GM12878 (cell line): ENCODE measurements at regions not wholly inside any gene's neighbourhood (a gene's known extent, or its start where the extent isn't known, plus 50 kb on each side); places are given as distances from the start of the nearest gene placed in this dataset.

Experiments used
- ATAC-seq: fragments of 200-7000 bp; cut with Tn5 transposase; 3 replicates; pipeline ENCODE4 v1.9.1; 2020; ENCODE audit warnings: mild to moderate bottlenecking, moderate library complexity
- BruUV-seq: library from RNA; stranded (reverse); fragments of 400-500 nt; replicated peaks from 2 replicates; lab custom pipeline; 2021; lab: Mats Ljungman, UMichigan
- CTCF ChIA-PET: fragments of 300-600 bp; sonication (Branson Sonifier 250); formaldehyde crosslinking; extraction: SDS; loops from one replicate; lab custom pipeline; 2021; ENCODE audit warnings: inconsistent platforms; lab: Yijun Ruan, JAX
- POLR2A ChIA-PET: fragments of 350-600 bp; formaldehyde crosslinking; extraction: SDS; loops from one replicate; lab custom pipeline; 2021; ENCODE audit warnings: inconsistent platforms; lab: Charles Lee
- RAD21 ChIA-PET: fragments of 300-600 bp; sonication (Branson Sonifier 250); formaldehyde crosslinking; loops from one replicate; lab custom pipeline; 2023; ENCODE audit warnings: antibody characterized with exemption; ENCODE audit not compliant: unreplicated experiment; lab: Charles Lee
- SMC1A ChIA-PET: fragments of 300-600 bp; sonication (Branson Sonifier 250); formaldehyde crosslinking; loops from one replicate; lab custom pipeline; 2023; ENCODE audit not compliant: unreplicated experiment, uncharacterized antibody; lab: Charles Lee
- DNase-seq: peaks from one replicate; pipeline ENCODE4 v3.0.0-alpha.2; 2011; ENCODE audit warnings: low read depth, low spot score
- FAIRE-seq: peaks from 3 replicates; lab custom pipeline; 2011; peaks lifted over from hg19 to GRCh38; lab: Jason Lieb, UNC
- H2AFZ ChIP-seq: 2 replicates; pipeline ENCODE4 v1.6.0; 2011; ENCODE audit warnings: low read depth, low read length, control low read depth; ENCODE audit not compliant: control insufficient read depth
- H3K27ac ChIP-seq: 2 replicates; pipeline ENCODE4 v1.5.1; 2011; ENCODE audit warnings: control low read depth; ENCODE audit not compliant: control insufficient read depth, insufficient read depth
- H3K27me3 ChIP-seq, 2 experiments: replicated peaks in 1 of 2; 2 replicates each; pipeline versions ENCODE4 v1.6.0 to v1.6.1; 2011; ENCODE audit warnings: low read length in 1 of 2; ENCODE audit not compliant: control insufficient read depth in 2 of 2, insufficient read depth in 2 of 2
- H3K36me3 ChIP-seq, 2 experiments: 2 replicates each; pipeline ENCODE4 v1.5.1; 2011; ENCODE audit warnings: low read length in 1 of 2; ENCODE audit not compliant: control insufficient read depth in 2 of 2, insufficient read depth in 2 of 2
- H3K4me1 ChIP-seq: 2 replicates; pipeline ENCODE4 v1.6.1; 2011; ENCODE audit warnings: mild to moderate bottlenecking, low read length, moderate library complexity, mixed read lengths; ENCODE audit not compliant: control insufficient read depth, insufficient read depth
- H3K4me2 ChIP-seq: 2 replicates; pipeline ENCODE4 v1.6.0; 2011; ENCODE audit warnings: control low read depth; ENCODE audit not compliant: control insufficient read depth, insufficient read depth
- H3K4me3 ChIP-seq: fragments of 200-600 bp; sonication (generic); 2 replicates; pipeline ENCODE4 v1.5.1; 2016
- H3K79me2 ChIP-seq: 2 replicates; pipeline ENCODE4 v1.6.0; 2011; ENCODE audit warnings: low read length; ENCODE audit not compliant: control insufficient read depth, insufficient read depth
- H3K9ac ChIP-seq: 2 replicates; pipeline ENCODE4 v1.8.0; 2011; ENCODE audit warnings: low read length, control low read depth, mixed read lengths; ENCODE audit not compliant: control insufficient read depth, insufficient read depth
- H3K9me3 ChIP-seq: replicated peaks from 3 replicates; pipeline ENCODE4 v1.5.1; 2011; ENCODE audit warnings: mild to moderate bottlenecking, low read length; ENCODE audit not compliant: control insufficient read depth, insufficient read depth
- H4K20me1 ChIP-seq: 2 replicates; pipeline ENCODE4 v1.6.0; 2011; ENCODE audit not compliant: control insufficient read depth, insufficient read depth
- BHLHE40 ChIP-seq, 2 experiments: fragments of 450-650 bp in 1 of 2; IDR thresholded peaks; 2 replicates each; pipeline ENCODE4 v1.6.1; 2011 to 2017; ENCODE audit warnings: low read depth in 2 of 2, borderline replicate concordance in 1 of 2, improper control_type of control experiment in 1 of 2, low read length in 1 of 2, mild to moderate bottlenecking in 1 of 2
- CBX3 ChIP-seq: fragments of 200-600 bp; sonication (generic); IDR thresholded peaks from 2 replicates; pipeline ENCODE4 v1.6.1; 2016; ENCODE audit warnings: low read depth, borderline replicate concordance
- HCFC1 ChIP-seq: fragments of 150-350 bp; IDR thresholded peaks from 2 replicates; pipeline ENCODE4 v1.6.1; 2014; ENCODE audit warnings: low read length
- MEF2B ChIP-seq: fragments of 450-650 bp; IDR thresholded peaks from 2 replicates; pipeline ENCODE4 v1.6.1; 2018; ENCODE audit warnings: mild to moderate bottlenecking, moderate library complexity; ENCODE audit not compliant: partially characterized antibody, poor library complexity, severe bottlenecking
- MXI1 ChIP-seq: fragments of 150-350 bp; IDR thresholded peaks from 2 replicates; pipeline ENCODE4 v1.6.1; 2011; ENCODE audit warnings: low read depth, mild to moderate bottlenecking, inconsistent platforms, low read length, improper control_type of control experiment
- NR2C1 ChIP-seq: fragments of 450-650 bp; IDR thresholded peaks from 2 replicates; pipeline ENCODE4 v1.6.1; 2017; ENCODE audit warnings: antibody characterized with exemption, mild to moderate bottlenecking, moderate library complexity
- NRF1 ChIP-seq: conservative IDR thresholded peaks from 2 replicates; pipeline ENCODE4 v1.6.1; 2011; ENCODE audit warnings: mild to moderate bottlenecking, low read depth, low read length, improper control_type of control experiment
- PAX5 ChIP-seq: IDR thresholded peaks from 2 replicates; pipeline ENCODE4 v1.6.1; 2011; ENCODE audit warnings: low read depth, low read length, borderline replicate concordance
- POU2F2 ChIP-seq: IDR thresholded peaks from 3 replicates; pipeline ENCODE4 v1.6.1; 2011; ENCODE audit warnings: low read depth, mild to moderate bottlenecking, low read length, borderline replicate concordance
- RAD51 ChIP-seq: fragments of 450-650 bp; IDR thresholded peaks from 2 replicates; pipeline ENCODE4 v1.6.1; 2016; ENCODE audit warnings: moderate library complexity, mild to moderate bottlenecking, inconsistent platforms
- RFX5 ChIP-seq: IDR thresholded peaks from 2 replicates; pipeline ENCODE4 v1.6.1; 2011; ENCODE audit warnings: low read depth, low read length, improper control_type of control experiment
- SPI1 ChIP-seq: IDR thresholded peaks from 2 replicates; pipeline ENCODE4 v1.6.1; 2011; ENCODE audit warnings: low read depth, mild to moderate bottlenecking, low read length, moderate library complexity, borderline replicate concordance; ENCODE audit not compliant: insufficient read depth
- STAT3 ChIP-seq: IDR thresholded peaks from 2 replicates; pipeline ENCODE4 v1.6.1; 2011; ENCODE audit warnings: low read depth, low read length, improper control_type of control experiment
- TARDBP ChIP-seq: IDR thresholded peaks from 2 replicates; pipeline ENCODE4 v1.6.1; 2016; ENCODE audit warnings: borderline replicate concordance
- TCF3 ChIP-seq: IDR thresholded peaks from 2 replicates; pipeline ENCODE4 v1.6.1; 2012; ENCODE audit warnings: low read depth, mild to moderate bottlenecking, low read length, borderline replicate concordance; ENCODE audit not compliant: insufficient read depth
- ZNF217 ChIP-seq: fragments of 450-650 bp; IDR thresholded peaks from 2 replicates; pipeline ENCODE4 v1.6.1; 2017; ENCODE audit warnings: antibody characterized with exemption, mild to moderate bottlenecking
- ZSCAN29 ChIP-seq: fragments of 450-650 bp; IDR thresholded peaks from 2 replicates; pipeline ENCODE4 v1.6.1; 2017; ENCODE audit warnings: mild to moderate bottlenecking, moderate library complexity
- WGBS: methylation state at CpG from one replicate; pipeline ENCODE4 v1.1.6; 2016; ENCODE audit warnings: low lambda C conversion rate; ENCODE audit not compliant: insufficient replicate concordance, insufficient coverage; ENCODE audit errors: missing lambda C conversion rate; 5-methylcytosine and 5-hydroxymethylcytosine counted together
- in situ Hi-C: fragments of 300-500 bp; cut with MboI; formaldehyde crosslinking; loops from 9 replicates; pipeline ENCODE4 v1.14.3; 2018; ENCODE audit warnings: mixed read lengths
- intact Hi-C: fragments of 100-400 bp; cut with micrococcal nuclease; formaldehyde crosslinking; loops from one replicate; pipeline ENCODE4 v1.14.2; 2022; ENCODE audit not compliant: unreplicated experiment
- TF ChIP-seq, protein P1 (sequence below): fragments of 450-650 bp; IDR thresholded peaks from 2 replicates; pipeline ENCODE4 v1.6.1; 2016; ENCODE audit warnings: mild to moderate bottlenecking, moderate library complexity, borderline replicate concordance

DNA sequence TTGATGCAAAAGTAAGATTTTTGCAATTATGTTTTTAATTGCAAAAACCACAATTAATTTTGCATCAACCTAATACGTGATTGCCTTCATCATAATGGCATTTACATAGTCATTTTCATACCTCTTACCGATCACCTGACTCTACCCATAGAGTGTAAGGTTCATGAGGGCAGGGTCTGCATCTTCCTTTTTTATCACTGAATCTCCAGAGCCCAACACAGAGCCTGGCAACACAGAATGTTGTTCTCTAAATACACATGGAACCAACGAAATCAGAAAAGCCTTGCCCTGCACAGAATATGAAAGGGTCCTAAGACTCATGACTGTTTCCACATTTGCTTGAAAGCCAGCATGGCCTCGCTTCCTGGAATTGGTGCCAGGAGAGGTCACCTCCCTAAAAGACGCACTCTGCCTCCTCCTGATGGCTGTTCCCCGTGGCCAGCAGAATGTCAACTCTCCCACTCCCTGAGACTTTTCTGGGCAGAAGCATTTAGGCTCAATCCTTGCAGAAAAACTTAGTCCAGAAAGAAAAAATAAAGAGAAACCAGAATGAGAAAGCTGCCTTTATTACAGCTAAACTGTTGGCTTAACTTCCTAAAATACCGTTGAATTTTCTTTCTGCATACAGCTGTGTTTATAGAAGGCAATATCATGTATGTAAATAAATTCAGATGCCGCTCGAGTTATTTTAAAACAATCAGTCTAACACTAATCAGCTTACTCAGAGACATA, 327.8 kb upstream of the MAF start (continued):
- TF ChIP-seq, protein P1, sequence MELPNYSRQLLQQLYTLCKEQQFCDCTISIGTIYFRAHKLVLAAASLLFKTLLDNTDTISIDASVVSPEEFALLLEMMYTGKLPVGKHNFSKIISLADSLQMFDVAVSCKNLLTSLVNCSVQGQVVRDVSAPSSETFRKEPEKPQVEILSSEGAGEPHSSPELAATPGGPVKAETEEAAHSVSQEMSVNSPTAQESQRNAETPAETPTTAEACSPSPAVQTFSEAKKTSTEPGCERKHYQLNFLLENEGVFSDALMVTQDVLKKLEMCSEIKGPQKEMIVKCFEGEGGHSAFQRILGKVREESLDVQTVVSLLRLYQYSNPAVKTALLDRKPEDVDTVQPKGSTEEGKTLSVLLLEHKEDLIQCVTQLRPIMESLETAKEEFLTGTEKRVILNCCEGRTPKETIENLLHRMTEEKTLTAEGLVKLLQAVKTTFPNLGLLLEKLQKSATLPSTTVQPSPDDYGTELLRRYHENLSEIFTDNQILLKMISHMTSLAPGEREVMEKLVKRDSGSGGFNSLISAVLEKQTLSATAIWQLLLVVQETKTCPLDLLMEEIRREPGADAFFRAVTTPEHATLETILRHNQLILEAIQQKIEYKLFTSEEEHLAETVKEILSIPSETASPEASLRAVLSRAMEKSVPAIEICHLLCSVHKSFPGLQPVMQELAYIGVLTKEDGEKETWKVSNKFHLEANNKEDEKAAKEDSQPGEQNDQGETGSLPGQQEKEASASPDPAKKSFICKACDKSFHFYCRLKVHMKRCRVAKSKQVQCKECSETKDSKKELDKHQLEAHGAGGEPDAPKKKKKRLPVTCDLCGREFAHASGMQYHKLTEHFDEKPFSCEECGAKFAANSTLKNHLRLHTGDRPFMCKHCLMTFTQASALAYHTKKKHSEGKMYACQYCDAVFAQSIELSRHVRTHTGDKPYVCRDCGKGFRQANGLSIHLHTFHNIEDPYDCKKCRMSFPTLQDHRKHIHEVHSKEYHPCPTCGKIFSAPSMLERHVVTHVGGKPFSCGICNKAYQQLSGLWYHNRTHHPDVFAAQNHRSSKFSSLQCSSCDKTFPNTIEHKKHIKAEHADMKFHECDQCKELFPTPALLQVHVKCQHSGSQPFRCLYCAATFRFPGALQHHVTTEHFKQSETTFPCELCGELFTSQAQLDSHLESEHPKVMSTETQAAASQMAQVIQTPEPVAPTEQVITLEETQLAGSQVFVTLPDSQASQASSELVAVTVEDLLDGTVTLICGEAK: no peak
- no peak for TF ChIP-seq RAD51
- TF ChIP-seq NRF1: no peak
- TF ChIP-seq SPI1: no peak
- TF ChIP-seq ZSCAN29: no peak
- TF ChIP-seq, all 136 proteins: peak for 0

DNA sequence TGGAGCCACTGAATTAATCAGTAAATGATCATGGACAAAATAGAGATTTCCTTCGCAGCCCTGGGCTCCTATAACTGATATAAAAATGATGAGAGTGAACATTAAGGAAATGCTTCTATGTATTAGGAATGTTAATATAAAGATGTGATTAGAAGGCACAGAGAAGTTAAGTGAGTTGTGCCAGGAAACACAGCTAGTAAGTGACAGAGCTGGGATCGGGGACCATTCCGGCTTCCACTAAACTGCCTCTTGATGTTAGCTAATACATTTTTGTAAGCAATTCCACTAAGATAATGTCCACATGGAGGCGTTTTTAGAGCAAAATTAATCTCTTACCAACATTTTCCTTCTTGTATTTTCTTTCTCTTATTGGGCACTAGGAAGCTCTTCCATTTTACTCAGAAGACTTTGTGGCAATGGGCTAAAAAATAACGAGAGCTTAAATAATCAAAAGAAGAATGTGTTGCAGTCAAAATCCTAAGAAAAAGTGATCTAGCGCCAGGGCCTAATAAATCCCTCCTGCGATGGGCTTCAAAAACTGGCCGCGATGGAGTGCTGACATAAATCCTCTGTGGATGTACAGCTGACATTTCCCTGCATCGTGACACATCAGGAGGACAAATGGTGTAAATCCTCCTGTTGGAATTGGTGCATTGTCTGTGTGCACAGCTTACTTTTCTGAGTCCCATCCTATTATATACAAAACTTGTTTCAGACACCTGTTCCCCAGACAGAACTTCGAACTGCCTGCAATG, 326.1 kb upstream of the MAF start:
- POLR2A ChIA-PET: no interaction called here
- intact Hi-C loops: no loop called here
- no peak for DNase-seq

More for the DNA sequence above, 326.1 kb upstream of the MAF start:
- no peak for ATAC-seq
- Histone ChIP-seq H2AFZ (no peak overlapping the region), H4K20me1 (no peaks in the 10 kb centered on the region), H3K36me3 (no peaks in the 10 kb centered on the region), H3K4me2 (no peak overlapping the region), H3K9ac (no peak overlapping the region), H3K9me3 (no peaks in the 10 kb centered on the region), H3K4me1 (no peaks in the 10 kb centered on the region), H3K4me3 (no peak overlapping the region), H3K27ac (no peak overlapping the region), H3K79me2 (no peaks in the 10 kb centered on the region), H3K27me3 (no peaks in the 10 kb centered on the region)
- ChIA-PET SMC1A (no interaction called here), RAD21 (no interaction called here), CTCF (no interaction called here)
- WGBS: 54% methylated on average over 11 of the region's 11 CpGs
- FAIRE-seq: no peak
- TF ChIP-seq CBX3 (no peak), TCF3 (no peak), HCFC1 (no peak), ZSCAN29 (no peak), TARDBP (no peak), MEF2B (no peak), BHLHE40 (IDR thresholded peaks at IDR 0.05; ENCODE audit: borderline replicate concordance in 1 of 2, low read depth in 2 of 2, low read length in 1 of 2) (no peak), RFX5 (no peak), MXI1 (no peak), POU2F2 (no peak), NR2C1 (no peak), PAX5 (no peak), STAT3 (no peak), ZNF217 (no peak)
- in situ Hi-C loops: no loop called here
- no TSS peak for BruUV-seq
